CD4-positive, alpha-beta T cell treated with Interleukin-15 for 4 hours (primary cell): ENCODE measurements at regions not wholly inside any gene's neighbourhood (a gene's known extent, or its start where the extent isn't known, plus 50 kb on each side); places are given as distances from the start of the nearest gene placed in this dataset.
"Not testable (repeated sequence)": the region's sequence is repeated elsewhere in the genome, so short reads cannot be mapped to it uniquely, and the experiment has no call there.

Source experiments
- DNase-seq: peaks from one replicate; pipeline ENCODE4 v3.0.0-alpha.2; 2020; ENCODE audit warnings: low spot score

DNA sequence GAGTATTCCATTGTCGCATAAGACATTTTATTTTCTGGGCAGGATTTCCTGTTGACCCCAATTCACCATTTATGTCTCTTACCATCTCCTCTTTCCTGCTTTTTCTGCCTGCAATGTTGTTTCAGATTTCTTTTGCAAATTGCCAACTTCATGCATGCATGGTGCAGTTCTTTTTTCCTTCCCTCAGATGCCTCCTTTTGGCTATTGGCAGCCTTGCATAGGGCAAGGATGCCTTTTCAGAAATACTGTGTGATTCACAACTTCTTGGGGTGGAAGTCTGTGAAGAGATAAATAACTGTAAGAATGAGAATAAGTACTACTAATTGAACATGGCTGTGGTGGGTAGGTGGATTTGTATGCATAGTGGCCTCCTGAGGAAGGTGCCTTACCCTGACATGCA, 116.7 kb downstream of the SOX4 start:
- DNase-seq: no peak

GRCh38 chr6:21710908-21711627, 117.5 kb downstream of the SOX4 start:
- no peak for DNase-seq

DNA sequence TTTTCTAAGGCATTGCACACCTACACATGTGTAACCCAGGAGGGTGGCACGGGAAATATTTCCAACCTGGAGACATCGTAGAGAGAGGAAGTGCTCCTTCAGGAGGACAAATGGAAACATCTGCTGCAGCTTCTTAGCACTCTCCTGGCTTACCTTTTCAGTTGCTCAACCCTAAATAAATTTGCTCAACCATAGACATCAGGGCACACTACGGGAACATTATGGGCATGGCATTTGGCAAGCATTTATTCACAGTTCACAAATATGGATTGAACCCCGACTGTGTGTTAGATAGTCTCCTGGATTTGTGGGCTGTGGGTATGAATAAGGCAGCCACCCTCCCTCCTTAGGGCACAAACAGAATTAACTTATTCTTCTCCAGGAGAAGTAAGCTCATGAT, 118.7 kb downstream of the SOX4 start:
- DNase-seq: no peak

- no peak for DNase-seq
Observed at GRCh38 chr6:21713481-21713880, 119.9 kb downstream of the SOX4 start.

GRCh38 chr6:21715180-21715579, 121.6 kb downstream of the SOX4 start:
- no peak for DNase-seq

DNA sequence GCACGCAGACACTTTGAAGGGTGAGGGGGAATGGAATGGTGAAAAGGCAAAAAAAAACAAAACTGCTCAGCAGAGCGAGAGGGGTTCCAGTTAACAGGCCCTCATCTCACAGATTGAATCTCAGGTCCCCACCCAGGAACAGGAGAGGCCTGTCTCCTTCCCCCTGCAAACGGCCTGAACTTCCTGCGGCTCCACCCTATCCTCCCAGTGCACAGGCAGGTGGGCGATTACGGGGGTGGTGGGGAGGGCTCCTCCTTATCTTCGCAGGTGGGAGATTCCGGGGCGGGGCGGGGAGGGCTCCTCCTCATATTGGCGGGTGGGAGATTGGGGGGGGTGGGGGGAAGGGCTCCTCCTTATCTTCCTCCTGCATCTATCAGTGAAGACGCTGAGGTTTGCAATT, 129.0 kb downstream of the SOX4 start:
- DNase-seq: no peak

GRCh38 chr6:21726676-21727075, 133.1 kb downstream of the SOX4 start:
- DNase-seq: no peak

DNA sequence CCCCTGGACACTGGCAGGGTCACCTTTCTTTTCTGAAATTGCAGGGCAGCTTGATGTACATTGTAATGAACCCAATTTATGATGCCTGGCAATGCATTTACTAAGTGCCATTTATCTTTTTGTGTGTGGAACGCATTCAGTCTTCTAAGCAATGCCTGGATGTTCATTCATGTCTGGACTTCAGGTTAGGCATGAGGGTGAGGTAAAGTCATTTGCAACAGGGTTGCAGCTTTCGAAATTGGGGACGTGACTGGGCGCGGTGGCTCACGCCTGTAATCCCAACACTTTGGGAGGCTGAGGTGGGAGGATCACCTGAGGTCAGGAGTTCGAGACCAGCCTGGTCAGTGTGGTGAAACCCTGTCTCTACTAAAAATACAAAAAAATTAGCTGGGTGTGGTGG, 134.6 kb downstream of the SOX4 start:
- DNase-seq: no peak

GRCh38 chr6:21729431-21729830, 135.9 kb downstream of the SOX4 start:
- no peak for DNase-seq

- no peak for DNase-seq
Observed at GRCh38 chr6:21730533-21730932, 137.0 kb downstream of the SOX4 start.

DNA sequence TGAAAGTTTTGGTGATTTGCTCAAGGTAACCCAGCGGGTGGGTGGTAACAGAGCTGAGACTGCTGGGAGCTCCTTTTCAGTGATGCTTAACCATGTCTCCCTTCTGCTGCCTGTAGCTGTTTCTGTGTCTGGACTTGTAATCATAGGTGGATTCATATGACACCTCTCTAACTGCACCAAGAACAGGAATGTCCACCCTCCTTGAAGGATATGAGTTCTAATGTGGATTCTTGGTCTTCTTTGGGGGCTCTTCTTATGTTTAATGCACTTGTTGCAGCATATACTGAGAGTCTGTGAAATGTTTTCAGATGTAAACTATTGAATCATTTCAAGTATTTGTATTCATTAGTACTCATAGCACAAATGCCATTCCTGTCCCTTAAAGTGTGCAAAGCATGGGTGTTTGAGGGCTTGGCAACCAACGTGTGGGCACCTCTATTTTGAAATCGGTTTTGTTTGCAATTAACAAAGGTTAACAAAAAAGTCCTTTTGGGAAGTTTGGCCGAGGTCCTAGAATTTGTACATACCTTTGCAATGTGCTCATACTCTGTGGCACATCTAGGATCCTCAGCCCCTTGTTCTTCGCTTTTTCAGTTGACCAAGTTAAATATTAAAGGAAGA, 138.0 kb downstream of the SOX4 start:
- DNase-seq: no peak

GRCh38 chr6:21732032-21732730, 138.6 kb downstream of the SOX4 start:
- DNase-seq: not testable (repeated sequence)

- DNase-seq: no peak
Observed at GRCh38 chr6:21732731-21733130, 139.2 kb downstream of the SOX4 start.

DNA sequence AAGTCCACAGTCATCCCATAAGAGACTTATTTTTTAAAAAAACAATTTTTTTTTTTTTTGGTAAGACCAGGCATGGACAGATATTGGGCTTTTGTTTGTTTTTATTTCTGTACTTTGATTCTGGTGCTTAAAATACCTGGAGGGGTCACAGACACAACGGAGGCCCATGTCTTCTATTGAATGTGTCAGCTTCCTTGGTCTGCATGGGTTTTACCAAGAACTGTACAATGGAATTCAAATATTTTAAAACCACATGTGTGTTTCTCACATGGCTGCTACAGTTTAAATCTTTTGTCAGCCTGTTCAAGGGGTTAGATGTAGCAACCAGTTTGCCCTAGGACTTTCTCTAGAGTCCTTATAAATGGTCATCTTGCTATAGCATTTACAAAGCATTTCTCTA, 139.8 kb downstream of the SOX4 start:
- DNase-seq: no peak

DNA sequence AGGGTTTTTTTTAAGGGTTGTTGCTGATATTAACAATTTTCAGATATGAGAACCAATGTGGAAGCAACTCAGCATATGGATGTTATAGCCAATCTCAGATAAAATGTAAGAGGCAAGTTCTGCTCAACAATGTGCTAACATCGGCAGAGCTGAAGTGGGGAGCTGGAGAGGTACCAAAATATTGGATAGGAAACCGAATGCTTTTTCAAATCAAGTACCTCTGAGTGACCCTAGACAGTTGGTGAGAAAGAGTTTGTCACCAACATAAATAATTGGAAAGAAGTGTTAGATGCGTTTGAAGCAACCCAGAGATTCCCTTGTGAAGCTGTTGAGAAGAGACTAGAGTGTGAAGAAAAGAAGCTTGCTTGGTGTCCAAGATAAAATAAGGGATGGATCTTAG, 140.7 kb downstream of the SOX4 start:
- no peak for DNase-seq

DNA sequence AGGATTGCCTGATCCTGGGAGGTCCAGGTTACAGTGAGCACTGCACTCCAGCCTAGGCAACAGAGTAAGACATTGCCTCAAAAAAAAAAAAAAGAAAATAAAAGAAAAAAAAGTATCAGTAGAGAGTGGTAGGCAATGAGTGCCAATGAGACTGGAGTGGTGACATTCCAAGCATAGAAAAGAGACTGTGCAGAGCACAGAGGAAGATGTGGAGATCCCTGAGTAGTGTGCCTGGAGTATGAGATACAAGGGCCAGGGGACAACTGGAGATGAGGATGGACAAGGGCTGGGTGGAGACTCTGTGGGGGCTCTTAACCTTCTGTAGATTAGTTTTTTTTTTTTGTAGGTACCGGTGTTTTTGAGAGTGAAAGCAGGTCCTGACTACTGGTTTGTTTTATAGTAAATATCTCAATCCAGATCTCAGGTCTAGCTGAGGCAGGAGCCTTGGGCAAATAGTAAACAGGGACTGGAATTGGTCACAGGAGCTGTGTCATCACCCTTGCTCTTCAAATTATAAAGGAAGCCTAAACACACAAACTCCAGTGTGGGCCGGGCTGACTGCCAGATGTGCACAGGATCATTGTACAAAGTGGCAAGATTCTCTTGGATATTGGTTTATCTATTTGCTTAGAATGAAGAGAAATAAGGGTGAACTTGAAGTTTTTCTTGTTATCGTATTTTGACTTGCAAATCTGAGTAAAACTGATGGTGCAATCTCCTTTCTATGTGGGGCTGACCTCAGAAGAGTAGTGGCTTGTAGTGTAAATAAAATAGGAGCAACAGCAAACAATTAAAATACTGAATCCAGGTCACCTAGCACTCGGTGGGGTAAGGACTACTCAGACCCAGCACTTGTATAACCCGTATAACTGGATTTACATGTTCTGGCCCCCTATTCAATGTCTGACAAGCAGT, 144.9 kb downstream of the SOX4 start:
- no peak for DNase-seq

DNA sequence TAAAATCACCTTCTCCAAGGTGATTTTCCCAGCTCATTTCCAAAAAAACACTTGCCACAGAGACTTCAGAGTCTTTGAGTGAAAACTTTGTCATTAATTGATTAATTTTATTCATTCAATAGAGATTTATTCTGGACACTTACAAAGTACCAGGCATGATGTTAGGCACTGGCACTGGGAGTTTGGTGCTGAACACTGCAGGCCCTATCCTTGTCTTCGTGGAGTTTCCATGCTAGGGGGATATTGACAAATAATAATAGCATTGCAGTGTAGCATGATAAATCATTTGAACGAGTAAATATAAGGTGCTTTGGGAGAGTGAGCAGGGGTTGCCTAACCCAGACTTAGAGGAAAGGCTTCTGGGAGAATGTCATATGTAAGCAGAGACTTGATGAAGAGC, 145.7 kb downstream of the SOX4 start:
- no peak for DNase-seq

DNA sequence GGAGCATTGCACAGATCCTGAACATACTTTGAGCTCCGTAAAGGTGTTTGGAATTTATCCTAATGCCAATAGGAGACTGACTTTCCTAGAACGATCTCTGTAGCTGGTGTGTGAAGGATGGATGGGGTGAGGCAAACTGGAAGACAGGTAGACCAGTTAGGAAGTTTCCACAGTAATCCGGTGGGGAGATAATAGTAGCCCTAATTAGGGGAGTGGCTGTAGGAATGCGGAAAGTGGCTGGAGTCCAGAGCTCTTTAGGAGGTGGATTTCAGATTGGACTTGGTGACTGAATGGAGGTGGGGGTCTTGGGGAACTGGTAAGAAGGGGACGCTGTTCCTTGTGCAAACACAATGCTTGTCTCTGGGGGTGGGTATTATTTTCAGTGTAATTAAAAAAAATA, 146.3 kb downstream of the SOX4 start:
- no peak for DNase-seq

DNA sequence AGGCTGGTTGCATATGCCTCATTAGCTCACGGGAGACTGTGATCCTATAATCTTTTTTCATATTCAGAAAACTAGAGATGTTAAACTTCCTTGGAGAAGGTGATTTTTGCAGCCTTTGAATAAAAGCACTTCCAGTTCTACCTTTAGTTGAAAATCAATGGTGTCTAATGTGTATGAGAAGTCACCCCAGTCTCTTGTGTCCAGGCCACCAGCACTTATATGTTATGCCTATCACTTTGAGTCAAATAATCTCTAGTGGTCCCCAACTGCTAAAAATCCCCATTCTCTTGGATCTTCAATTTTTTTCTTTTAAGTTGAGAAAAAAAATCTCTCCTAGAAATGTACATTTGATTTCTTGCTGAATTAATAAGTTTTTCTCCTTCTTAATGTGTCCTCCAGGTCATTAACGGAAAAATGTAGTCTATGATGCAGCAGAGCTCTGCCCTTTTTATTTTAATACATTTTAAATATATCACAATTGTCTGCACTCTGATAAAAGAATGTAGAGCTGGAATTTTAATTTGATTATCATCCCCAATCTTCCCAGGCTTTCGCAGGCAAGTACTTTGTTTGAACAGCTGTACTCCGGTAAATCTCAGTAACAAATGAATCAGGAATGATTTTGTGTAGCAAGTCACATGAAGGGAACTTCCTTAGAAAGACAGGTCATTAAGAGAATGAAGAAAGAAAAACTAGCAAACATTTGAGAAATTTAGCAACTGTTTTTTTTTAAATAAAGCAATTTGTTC, 147.0 kb downstream of the SOX4 start:
- DNase-seq: no peak

GRCh38 chr6:21741221-21742109, 147.9 kb downstream of the SOX4 start:
- no peak for DNase-seq

GRCh38 chr6:21742238-21742660, 148.7 kb downstream of the SOX4 start:
- DNase-seq: no peak
